ENCODE measurements at regions not wholly inside any gene's neighbourhood (a gene's known extent, or its start where the extent isn't known, plus 50 kb on each side); places are given as distances from the start of the nearest gene placed in this dataset.
"Not testable (repeated sequence)": the region's sequence is repeated elsewhere in the genome, so short reads cannot be mapped to it uniquely, and the experiment has no call there.

GRCh38 chr3:194262925-194263305 is 88.2 kb downstream of the CPN2 start:
- Mint-ChIP-seq H3K27me3 (peaks cover 8% of the 10 kb centered on the region), H3K27ac (no peak overlapping the region), H3K36me3 (ENCODE audit: low read depth) (no peaks in the 10 kb centered on the region), H3K9me3 (no peaks in the 10 kb centered on the region), H3K4me3 (no peak overlapping the region), H3K4me1 (ENCODE audit: low read depth) (peaks cover 5% of the 10 kb centered on the region)
- ChIA-PET POLR2A (no interaction called here), CTCF (no interaction called here)
- peaks cover 2 to 4% of the 10 kb centered on the region in 2 experiments for H3K9me3 ChIP-seq (ENCODE audit: control insufficient read depth in 1 of 2, insufficient read depth in 1 of 2, low read length in 2 of 2)
- intact Hi-C loops (cut with DNase I, micrococcal nuclease) = no loop called here
- no peak for TF ChIP-seq CTCF (IDR thresholded peaks at IDR 0.05)
- H3K4me1 ChIP-seq (ENCODE audit: insufficient read depth, low read length) = no peaks in the 10 kb centered on the region
- H3K36me3 ChIP-seq (ENCODE audit: insufficient read depth, low read length) = no peaks in the 10 kb centered on the region
- H3K27ac ChIP-seq (ENCODE audit: low read depth in 1 of 2, low read length in 2 of 2) = no peak overlapping the region
- H3K4me3 ChIP-seq (ENCODE audit: low read length) = no peak overlapping the region
- H3K27me3 ChIP-seq (ENCODE audit: control insufficient read depth in 1 of 2, insufficient read depth in 2 of 2, low read length in 2 of 2) = no peaks in the 10 kb centered on the region
- ATAC-seq (ENCODE audit: poor library complexity) (no peak), DNase-seq (no peak)

GRCh38 chr3:194264631-194265504 is 86.3 kb downstream of the CPN2 start:
- intact Hi-C loops (cut with DNase I, micrococcal nuclease); CTCF ChIA-PET; H3K4me1 ChIP-seq (ENCODE audit: insufficient read depth, low read length); H3K36me3 Mint-ChIP-seq (ENCODE audit: low read depth); H3K4me3 Mint-ChIP-seq; H3K36me3 ChIP-seq (ENCODE audit: insufficient read depth, low read length); H3K27me3 Mint-ChIP-seq; H3K27ac ChIP-seq (ENCODE audit: low read depth in 1 of 2, low read length in 2 of 2); H3K9me3 ChIP-seq (ENCODE audit: control insufficient read depth in 1 of 2, insufficient read depth in 1 of 2, low read length in 2 of 2); H3K27me3 ChIP-seq (ENCODE audit: control insufficient read depth in 1 of 2, insufficient read depth in 2 of 2, low read length in 2 of 2); POLR2A ChIA-PET; H3K4me3 ChIP-seq (ENCODE audit: low read length); H3K9me3 Mint-ChIP-seq; H3K4me1 Mint-ChIP-seq (ENCODE audit: low read depth); H3K27ac Mint-ChIP-seq; DNase-seq; ATAC-seq (ENCODE audit: poor library complexity): not testable (repeated sequence)

GRCh38 chr3:194265505-194265892 is 85.6 kb downstream of the CPN2 start:
- CTCF ChIA-PET = no interaction called here
- no peaks in the 10 kb centered on the region for H3K36me3 ChIP-seq (ENCODE audit: insufficient read depth, low read length)
- H3K27ac Mint-ChIP-seq = no peak overlapping the region

More at GRCh38 chr3:194265505-194265892, 85.6 kb downstream of the CPN2 start:
- H3K9me3 Mint-ChIP-seq = no peaks in the 10 kb centered on the region
- no peaks in the 10 kb centered on the region for H3K36me3 Mint-ChIP-seq (ENCODE audit: low read depth)
- no peaks in the 10 kb centered on the region for H3K9me3 ChIP-seq (ENCODE audit: control insufficient read depth in 1 of 2, insufficient read depth in 1 of 2, low read length in 2 of 2)
- intact Hi-C loops (cut with DNase I, micrococcal nuclease) = no loop called here
- H3K4me3 Mint-ChIP-seq = no peak overlapping the region
- no peak overlapping the region for H3K27ac ChIP-seq (ENCODE audit: low read depth in 1 of 2, low read length in 2 of 2)
- H3K27me3 Mint-ChIP-seq = peaks cover 8% of the 10 kb centered on the region
- peaks cover 7% of the 10 kb centered on the region for H3K4me1 ChIP-seq (ENCODE audit: insufficient read depth, low read length)
- no peak for ATAC-seq (ENCODE audit: poor library complexity)
- peaks cover 5% of the 10 kb centered on the region for H3K4me1 Mint-ChIP-seq (ENCODE audit: low read depth)
- no peak for DNase-seq
- H3K4me3 ChIP-seq (ENCODE audit: low read length) = no peak overlapping the region
- no peak for TF ChIP-seq CTCF (IDR thresholded peaks at IDR 0.05)
- POLR2A ChIA-PET = no interaction called here
- no peaks in the 10 kb centered on the region for H3K27me3 ChIP-seq (ENCODE audit: control insufficient read depth in 1 of 2, insufficient read depth in 2 of 2, low read length in 2 of 2)
